Keratinocyte (primary cell): ENCODE measurements at regions not wholly inside any gene's neighbourhood (a gene's known extent, or its start where the extent isn't known, plus 50 kb on each side); places are given as distances from the start of the nearest gene placed in this dataset.

Experiments used
- DNase-seq: peaks from one replicate; pipeline ENCODE4 v3.0.0-alpha.2; 2011; ENCODE audit warnings: low read depth, missing footprints, low spot score
- FAIRE-seq: peaks from 2 replicates; lab custom pipeline; 2011; peaks lifted over from hg19 to GRCh38; lab: Jason Lieb, UNC
- H2AFZ ChIP-seq: 2 replicates; pipeline ENCODE4 v1.6.0; 2012; ENCODE audit warnings: low read length, control low read depth, inconsistent platforms; ENCODE audit not compliant: control insufficient read depth
- H3K27ac ChIP-seq: 2 replicates; pipeline ENCODE4 v1.5.1; 2011; ENCODE audit warnings: low read length; ENCODE audit not compliant: control insufficient read depth, insufficient read depth
- H3K27me3 ChIP-seq: 3 replicates; pipeline ENCODE4 v1.6.0; 2011; ENCODE audit warnings: low read length; ENCODE audit not compliant: control insufficient read depth, insufficient read depth; ENCODE audit errors: extremely low read depth
- H3K36me3 ChIP-seq, 2 experiments: 2 replicates in 1 of 2; 3 replicates in 1 of 2; pipeline ENCODE4 v1.5.1; 2011; ENCODE audit warnings: low read length in 2 of 2, mild to moderate bottlenecking in 1 of 2; ENCODE audit not compliant: control insufficient read depth in 2 of 2, insufficient read depth in 2 of 2; ENCODE audit errors: extremely low read depth in 1 of 2
- H3K4me1 ChIP-seq: 3 replicates; pipeline ENCODE4 v1.5.1; 2011; ENCODE audit warnings: low read length; ENCODE audit not compliant: control insufficient read depth, insufficient read depth; ENCODE audit errors: extremely low read depth
- H3K4me2 ChIP-seq: 3 replicates; pipeline ENCODE4 v1.6.0; 2011; ENCODE audit warnings: low read depth, low read length; ENCODE audit not compliant: control insufficient read depth, insufficient read depth; ENCODE audit errors: extremely low read depth
- H3K4me3 ChIP-seq, 3 experiments: fragments of 200-600 bp in 1 of 3; sonication (generic) in 1 of 3; 2 replicates in 2 of 3; 3 replicates in 1 of 3; pipeline ENCODE4 v1.5.1; 2011 to 2016; ENCODE audit warnings: low read length in 3 of 3, mild to moderate bottlenecking in 3 of 3, control low read depth in 2 of 3, inconsistent platforms in 1 of 3, low read depth in 1 of 3, mixed read lengths in 1 of 3, mixed run types in 1 of 3, moderate library complexity in 1 of 3; ENCODE audit not compliant: control insufficient read depth in 2 of 3, insufficient read depth in 2 of 3; ENCODE audit errors: extremely low read depth in 1 of 3
- H3K79me2 ChIP-seq: 2 replicates; pipeline ENCODE4 v1.6.0; 2012; ENCODE audit warnings: low read length; ENCODE audit not compliant: control insufficient read depth, insufficient read depth
- H3K9ac ChIP-seq: 3 replicates; pipeline ENCODE4 v1.6.0; 2011; ENCODE audit warnings: low read length; ENCODE audit not compliant: control insufficient read depth, insufficient read depth; ENCODE audit errors: extremely low read depth
- H3K9me1 ChIP-seq: 3 replicates; pipeline ENCODE4 v1.6.0; 2011; ENCODE audit warnings: low read length; ENCODE audit not compliant: control insufficient read depth, insufficient read depth; ENCODE audit errors: extremely low read depth
- H3K9me3 ChIP-seq: 2 replicates; pipeline ENCODE4 v1.5.1; 2012; ENCODE audit warnings: low read depth, low read length; ENCODE audit not compliant: control insufficient read depth
- H4K20me1 ChIP-seq: 3 replicates; pipeline ENCODE4 v1.6.0; 2011; ENCODE audit warnings: low read length; ENCODE audit not compliant: control insufficient read depth, insufficient read depth; ENCODE audit errors: extremely low read depth
- EZH2 ChIP-seq: IDR thresholded peaks from one replicate; pipeline ENCODE4 v1.6.1; 2012; ENCODE audit warnings: inconsistent platforms, mild to moderate bottlenecking, low read length, moderate library complexity
- dilution Hi-C: fragments of 300-500 bp; cut with MboI; formaldehyde crosslinking; loops from one replicate; pipeline ENCODE4 v1.7.0; 2020; ENCODE audit warnings: low sequenced_read_pairs; ENCODE audit not compliant: extremely low pct_ligation_motif_present
- TF ChIP-seq, protein P1 (sequence below), 3 experiments: IDR thresholded peaks in 1 of 3; conservative IDR thresholded peaks in 1 of 3; optimal IDR thresholded peaks in 1 of 3; 2 replicates in 2 of 3; 3 replicates in 1 of 3; pipeline versions ENCODE3 to v1.5.1; 2011; ENCODE audit warnings: low read length in 3 of 3, mild to moderate bottlenecking in 3 of 3, moderate library complexity in 2 of 3, control low read depth in 1 of 3, inconsistent platforms in 1 of 3; ENCODE audit not compliant: insufficient read depth in 2 of 3; ENCODE audit errors: extremely low read depth in 1 of 3

- no peaks in the 10 kb centered on the region for H3K27me3 ChIP-seq
- DNase-seq = no peak
- no peak overlapping the region for H3K4me2 ChIP-seq
- no peaks in the 10 kb centered on the region for H4K20me1 ChIP-seq
- H3K4me1 ChIP-seq = no peaks in the 10 kb centered on the region
- dilution Hi-C loops = no loop called here
- no peaks in the 10 kb centered on the region for H3K79me2 ChIP-seq
- no peak for FAIRE-seq
- no peak overlapping the region for H3K9ac ChIP-seq
- no peaks in the 10 kb centered on the region for H3K9me1 ChIP-seq
- H2AFZ ChIP-seq = no peak overlapping the region
- no peak overlapping the region for H3K4me3 ChIP-seq
- H3K9me3 ChIP-seq = no peaks in the 10 kb centered on the region
- no peak for TF ChIP-seq EZH2
- TF ChIP-seq, protein P1, sequence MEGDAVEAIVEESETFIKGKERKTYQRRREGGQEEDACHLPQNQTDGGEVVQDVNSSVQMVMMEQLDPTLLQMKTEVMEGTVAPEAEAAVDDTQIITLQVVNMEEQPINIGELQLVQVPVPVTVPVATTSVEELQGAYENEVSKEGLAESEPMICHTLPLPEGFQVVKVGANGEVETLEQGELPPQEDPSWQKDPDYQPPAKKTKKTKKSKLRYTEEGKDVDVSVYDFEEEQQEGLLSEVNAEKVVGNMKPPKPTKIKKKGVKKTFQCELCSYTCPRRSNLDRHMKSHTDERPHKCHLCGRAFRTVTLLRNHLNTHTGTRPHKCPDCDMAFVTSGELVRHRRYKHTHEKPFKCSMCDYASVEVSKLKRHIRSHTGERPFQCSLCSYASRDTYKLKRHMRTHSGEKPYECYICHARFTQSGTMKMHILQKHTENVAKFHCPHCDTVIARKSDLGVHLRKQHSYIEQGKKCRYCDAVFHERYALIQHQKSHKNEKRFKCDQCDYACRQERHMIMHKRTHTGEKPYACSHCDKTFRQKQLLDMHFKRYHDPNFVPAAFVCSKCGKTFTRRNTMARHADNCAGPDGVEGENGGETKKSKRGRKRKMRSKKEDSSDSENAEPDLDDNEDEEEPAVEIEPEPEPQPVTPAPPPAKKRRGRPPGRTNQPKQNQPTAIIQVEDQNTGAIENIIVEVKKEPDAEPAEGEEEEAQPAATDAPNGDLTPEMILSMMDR (optimal IDR thresholded peaks at IDR 0.05 in 1 of 3, IDR thresholded peaks at IDR 0.05 in 1 of 3, conservative IDR thresholded peaks at IDR 0.05 in 1 of 3; ENCODE audit: extremely low read depth in 1 of 3, insufficient read depth in 2 of 3, low read length in 3 of 3) = no peak
- no peaks in the 10 kb centered on the region for H3K36me3 ChIP-seq
- H3K27ac ChIP-seq = no peak overlapping the region
These were observed 667.8 kb upstream of the ID4 start for GRCh38 chr6:19169366-19169765.

GRCh38 chr6:19175023-19175422 lies 662.1 kb upstream of the ID4 start:
- dilution Hi-C loops = no loop called here
- Histone ChIP-seq H3K36me3 (no peaks in the 10 kb centered on the region), H3K4me3 (no peak overlapping the region), H4K20me1 (no peaks in the 10 kb centered on the region), H2AFZ (no peak overlapping the region), H3K4me2 (no peak overlapping the region), H3K27ac (no peak overlapping the region), H3K27me3 (no peaks in the 10 kb centered on the region), H3K9me1 (no peaks in the 10 kb centered on the region), H3K9ac (no peak overlapping the region), H3K79me2 (no peaks in the 10 kb centered on the region), H3K9me3 (no peaks in the 10 kb centered on the region), H3K4me1 (no peaks in the 10 kb centered on the region)
- FAIRE-seq (no peak), DNase-seq (no peak)
- TF ChIP-seq EZH2 = no peak
- TF ChIP-seq, protein P1 (optimal IDR thresholded peaks at IDR 0.05 in 1 of 3, IDR thresholded peaks at IDR 0.05 in 1 of 3, conservative IDR thresholded peaks at IDR 0.05 in 1 of 3; ENCODE audit: extremely low read depth in 1 of 3, insufficient read depth in 2 of 3, low read length in 3 of 3) = no peak
